GM23338 (cell line): ENCODE measurements at regions not wholly inside any gene's neighbourhood (a gene's known extent, or its start where the extent isn't known, plus 50 kb on each side); places are given as distances from the start of the nearest gene placed in this dataset.

Experiments used
- ATAC-seq: fragments of 200-7000 bp; cut with Tn5 transposase; 3 replicates; pipeline ENCODE4 v1.9.1; 2020
- DNase-seq: peaks from one replicate; pipeline ENCODE4 v3.0.0-alpha.2; 2015; ENCODE audit warnings: low spot score
- H2AFZ ChIP-seq: fragments of 200-600 bp; sonication (generic); 2 replicates; pipeline ENCODE4 v1.8.0; 2016; ENCODE audit warnings: antibody characterized with exemption, mild to moderate bottlenecking, moderate library complexity
- H3F3A ChIP-seq: fragments of 200-600 bp; sonication (generic); replicated peaks from 2 replicates; pipeline ENCODE4 v1.8.0; 2017; ENCODE audit warnings: antibody characterized with exemption, mixed run types, low read depth
- H3K27ac ChIP-seq: fragments of 200-600 bp; sonication (generic); 2 replicates; pipeline ENCODE4 v1.6.1; 2016; ENCODE audit warnings: low read depth
- H3K27me3 ChIP-seq: fragments of 200-600 bp; sonication (generic); 2 replicates; pipeline ENCODE4 v1.8.0; 2016; ENCODE audit warnings: mild to moderate bottlenecking, mixed run types, moderate library complexity; ENCODE audit not compliant: insufficient read depth
- H3K36me3 ChIP-seq: fragments of 200-600 bp; sonication (generic); 2 replicates; pipeline ENCODE4 v1.8.0; 2016; ENCODE audit warnings: mild to moderate bottlenecking; ENCODE audit not compliant: insufficient read depth
- H3K4me1 ChIP-seq: fragments of 200-600 bp; sonication (generic); 2 replicates; pipeline ENCODE4 v1.8.0; 2016; ENCODE audit warnings: mild to moderate bottlenecking, moderate library complexity; ENCODE audit not compliant: insufficient read depth
- H3K4me2 ChIP-seq: fragments of 200-600 bp; sonication (generic); 2 replicates; pipeline ENCODE4 v1.7.1; 2017; ENCODE audit warnings: mixed run types
- H3K4me3 ChIP-seq: fragments of 200-600 bp; sonication (generic); 2 replicates; pipeline ENCODE4 v1.6.1; 2016; ENCODE audit warnings: mixed run types
- H3K79me2 ChIP-seq: fragments of 200-600 bp; sonication (generic); replicated peaks from 2 replicates; pipeline ENCODE4 v1.8.0; 2017; ENCODE audit warnings: mild to moderate bottlenecking; ENCODE audit not compliant: insufficient read depth
- H3K9me2 ChIP-seq: fragments of 200-600 bp; sonication (generic); 2 replicates; pipeline ENCODE4 v1.8.0; 2017; ENCODE audit not compliant: insufficient read depth
- H4K20me1 ChIP-seq: fragments of 200-600 bp; sonication (generic); replicated peaks from 2 replicates; pipeline ENCODE4 v1.8.0; 2017; ENCODE audit warnings: mild to moderate bottlenecking; ENCODE audit not compliant: insufficient read depth
- H3K27ac Mint-ChIP-seq: 2 replicates; pipeline ENCODE4 v1.8.0; 2020; ENCODE audit warnings: inconsistent platforms, mild to moderate bottlenecking, moderate library complexity, mixed read lengths
- H3K27me3 Mint-ChIP-seq: 3 replicates; pipeline ENCODE4 v1.8.0; 2022; ENCODE audit warnings: low read depth, mild to moderate bottlenecking, moderate library complexity, mixed read lengths, inconsistent platforms; ENCODE audit not compliant: insufficient read depth, poor library complexity
- H3K36me3 Mint-ChIP-seq: 3 replicates; pipeline ENCODE4 v1.8.0; 2021; ENCODE audit warnings: low read depth, mild to moderate bottlenecking, inconsistent platforms, moderate library complexity, mixed read lengths
- H3K4me1 Mint-ChIP-seq: 3 replicates; pipeline ENCODE4 v1.8.0; 2020; ENCODE audit warnings: mild to moderate bottlenecking, inconsistent platforms, mixed read lengths
- H3K4me3 Mint-ChIP-seq: 3 replicates; pipeline ENCODE4 v1.8.0; 2021; ENCODE audit warnings: moderate library complexity, mild to moderate bottlenecking, inconsistent platforms, mixed read lengths
- H3K9me3 Mint-ChIP-seq: 3 replicates; pipeline ENCODE4 v1.8.0; 2020; ENCODE audit warnings: moderate library complexity, mild to moderate bottlenecking, inconsistent platforms, mixed read lengths
- CREB1 ChIP-seq: fragments of 250-450 bp; sonication (Bioruptor Pico); IDR thresholded peaks from 2 replicates; pipeline ENCODE4 v1.5.0; 2020; ENCODE audit warnings: low read depth, mild to moderate bottlenecking, moderate library complexity
- CTCF ChIP-seq, 2 experiments: fragments of 200-600 bp in 1 of 2; sonication (generic) in 1 of 2; conservative IDR thresholded peaks; 2 replicates each; pipeline versions ENCODE4 v1.5.1 to v1.6.1; 2016 to 2017; ENCODE audit warnings: antibody characterized with exemption in 2 of 2, low read depth in 2 of 2, mild to moderate bottlenecking in 2 of 2, moderate library complexity in 1 of 2
- EZH2phosphoT487 ChIP-seq: fragments of 200-600 bp; sonication (generic); IDR thresholded peaks from one replicate; pipeline ENCODE4 v1.8.1; 2018; ENCODE audit warnings: antibody characterized with exemption; ENCODE audit not compliant: unreplicated experiment
- JUNB ChIP-seq: IDR thresholded peaks from one replicate; pipeline ENCODE4 v1.6.1; 2016; ENCODE audit warnings: antibody characterized with exemption; ENCODE audit not compliant: unreplicated experiment
- POLR2AphosphoS5 ChIP-seq: IDR thresholded peaks from 2 replicates; pipeline ENCODE4 v1.6.1; 2016; ENCODE audit warnings: antibody characterized with exemption, low read depth
- REST ChIP-seq: IDR thresholded peaks from one replicate; pipeline ENCODE4 v1.6.1; 2018; ENCODE audit warnings: antibody characterized with exemption; ENCODE audit not compliant: unreplicated experiment
- STAT1 ChIP-seq: IDR thresholded peaks from one replicate; pipeline ENCODE4 v1.6.1; 2016; ENCODE audit warnings: antibody characterized with exemption; ENCODE audit not compliant: unreplicated experiment
- ZNF114 ChIP-seq: fragments of 250-450 bp; sonication (Bioruptor Pico); IDR thresholded peaks from 2 replicates; pipeline ENCODE4 v1.5.0; 2020; ENCODE audit warnings: mild to moderate bottlenecking, moderate library complexity
- TF ChIP-seq, protein P1 (sequence below): IDR thresholded peaks from 2 replicates; pipeline ENCODE4 v1.6.1; 2016; ENCODE audit warnings: antibody characterized with exemption

- TF ChIP-seq POLR2AphosphoS5 (no peak), CTCF (conservative IDR thresholded peaks at IDR 0.05; ENCODE audit: low read depth in 2 of 2) (no peak), STAT1 (no peak), CREB1 (CRISPR knock-in tag) (no peak)
- TF ChIP-seq, protein P1, sequence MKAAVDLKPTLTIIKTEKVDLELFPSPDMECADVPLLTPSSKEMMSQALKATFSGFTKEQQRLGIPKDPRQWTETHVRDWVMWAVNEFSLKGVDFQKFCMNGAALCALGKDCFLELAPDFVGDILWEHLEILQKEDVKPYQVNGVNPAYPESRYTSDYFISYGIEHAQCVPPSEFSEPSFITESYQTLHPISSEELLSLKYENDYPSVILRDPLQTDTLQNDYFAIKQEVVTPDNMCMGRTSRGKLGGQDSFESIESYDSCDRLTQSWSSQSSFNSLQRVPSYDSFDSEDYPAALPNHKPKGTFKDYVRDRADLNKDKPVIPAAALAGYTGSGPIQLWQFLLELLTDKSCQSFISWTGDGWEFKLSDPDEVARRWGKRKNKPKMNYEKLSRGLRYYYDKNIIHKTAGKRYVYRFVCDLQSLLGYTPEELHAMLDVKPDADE = no peak
Measured at GRCh38 chr9:129324808-129325502, 146.9 kb upstream of the IER5L start (continued).

DNA sequence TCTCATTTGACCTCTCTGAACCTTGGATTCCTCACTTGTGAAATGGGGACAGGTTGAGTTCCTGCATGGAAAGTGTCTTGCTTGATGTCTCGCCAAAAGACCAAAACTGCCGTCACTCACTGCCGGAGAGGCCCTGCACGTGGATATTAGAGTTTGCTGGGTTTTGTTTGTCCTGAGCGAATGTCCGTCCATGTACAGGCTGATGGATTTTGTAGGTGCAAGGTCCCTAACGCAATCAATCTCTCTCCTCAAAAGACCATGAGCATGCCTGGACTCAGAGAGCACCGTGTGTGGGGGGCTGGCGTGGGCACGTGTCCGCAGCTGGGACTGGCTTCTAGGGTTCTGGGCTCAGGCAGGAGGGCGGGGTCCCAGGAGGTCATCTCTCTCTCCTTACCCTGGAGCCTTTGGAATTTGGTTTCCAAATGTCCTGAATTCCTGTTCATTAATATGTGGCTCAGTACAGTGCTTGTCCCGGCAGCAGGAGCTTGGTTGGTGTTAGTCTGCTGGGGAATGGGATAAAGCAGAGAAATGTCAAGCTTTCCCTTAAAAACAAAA lies 146.0 kb upstream of the IER5L start:
- H3K4me3 ChIP-seq = no peak overlapping the region
- H3K4me1 Mint-ChIP-seq = peaks cover 30% of the 10 kb centered on the region
- no peaks in the 10 kb centered on the region for H4K20me1 ChIP-seq
- H3K27ac ChIP-seq = no peak overlapping the region
- peaks cover 5% of the 10 kb centered on the region; the same call in 1 of the 2 replicates for H3K27me3 ChIP-seq
- no peak overlapping the region for H3K27ac Mint-ChIP-seq
- TF ChIP-seq EZH2phosphoT487 = no peak
- no peak for TF ChIP-seq POLR2AphosphoS5
- TF ChIP-seq ZNF114 (CRISPR knock-in tag) = no peak
- no peak for TF ChIP-seq REST
- no peak for TF ChIP-seq CREB1 (CRISPR knock-in tag)
- TF ChIP-seq CTCF (conservative IDR thresholded peaks at IDR 0.05; ENCODE audit: low read depth in 2 of 2) = no peak
- TF ChIP-seq JUNB = no peak
- no peaks in the 10 kb centered on the region for H3K9me3 Mint-ChIP-seq
- no peak overlapping the region for H2AFZ ChIP-seq
- H3K79me2 ChIP-seq = no peaks in the 10 kb centered on the region
- H3K36me3 Mint-ChIP-seq = no peaks in the 10 kb centered on the region
- no peaks in the 10 kb centered on the region for H3K36me3 ChIP-seq
- H3K4me1 ChIP-seq = peaks cover 9% of the 10 kb centered on the region; the same call in 1 of the 2 replicates
- H3K4me2 ChIP-seq = no peak overlapping the region
- ATAC-seq = no peak
- no peak for DNase-seq
- H3K9me2 ChIP-seq = no peaks in the 10 kb centered on the region
- peaks cover 15% of the 10 kb centered on the region for H3K27me3 Mint-ChIP-seq
- no peak overlapping the region for H3K4me3 Mint-ChIP-seq
- H3F3A ChIP-seq = 0 out of 2 replicates have a peak, but pooled peaks cover 2% of the 10 kb centered on the region
